MM.1S (cell line): ENCODE measurements at regions not wholly inside any gene's neighbourhood (a gene's known extent, or its start where the extent isn't known, plus 50 kb on each side); places are given as distances from the start of the nearest gene placed in this dataset.

Source experiments
- CTCF ChIP-seq: fragments of 300-600 bp; sonication (generic); IDR thresholded peaks from 2 replicates; pipeline ENCODE4 v1.5.1; 2016; ENCODE audit warnings: antibody characterized with exemption, low read length, mixed read lengths
- EZH2 ChIP-seq: fragments of 300-600 bp; sonication (generic); optimal IDR thresholded peaks from 2 replicates; pipeline ENCODE3; 2017; ENCODE audit warnings: low read depth, mild to moderate bottlenecking, antibody characterized with exemption, low read length, mixed read lengths
- EZH2phosphoT487 ChIP-seq: fragments of 300-600 bp; sonication (generic); IDR thresholded peaks from 2 replicates; pipeline ENCODE4 v1.6.1; 2018; ENCODE audit warnings: antibody characterized with exemption, low read length

DNA sequence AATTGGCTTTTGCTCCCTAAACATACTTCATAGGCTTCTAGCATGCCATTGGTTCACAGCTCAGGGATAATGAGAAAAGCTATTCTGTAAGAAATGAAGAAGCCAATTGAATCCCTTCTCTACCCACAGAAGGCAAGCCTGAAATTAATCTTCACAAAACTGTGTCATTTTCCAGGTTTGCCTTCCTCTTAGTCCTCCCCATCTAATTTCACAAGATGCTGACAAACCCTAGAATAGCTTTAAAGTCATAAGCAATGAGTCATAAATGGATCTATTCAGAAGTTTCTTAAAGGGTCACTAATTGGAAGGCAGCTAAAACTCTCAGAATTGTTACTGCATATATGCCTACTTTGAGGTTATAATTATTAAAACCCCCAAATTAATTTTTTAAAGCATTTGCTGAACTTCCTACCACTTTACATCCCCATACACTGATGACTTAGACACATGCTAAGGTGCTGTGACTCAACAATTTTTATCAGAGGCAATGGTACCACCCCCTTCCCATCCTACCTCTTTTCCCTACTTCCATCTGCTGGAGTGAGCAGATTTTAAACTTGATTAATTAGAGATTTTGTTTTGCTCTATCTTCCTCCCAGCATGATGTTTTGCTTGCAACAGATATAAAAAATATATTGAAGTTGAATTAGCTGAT, 51.3 kb upstream of the NABP1 start:
- no peak for TF ChIP-seq EZH2phosphoT487
- no peak for TF ChIP-seq CTCF
- TF ChIP-seq EZH2 = no peak
